ENCODE measurements at regions not wholly inside any gene's neighbourhood (a gene's known extent, or its start where the extent isn't known, plus 50 kb on each side); places are given as distances from the start of the nearest gene placed in this dataset.

DNA sequence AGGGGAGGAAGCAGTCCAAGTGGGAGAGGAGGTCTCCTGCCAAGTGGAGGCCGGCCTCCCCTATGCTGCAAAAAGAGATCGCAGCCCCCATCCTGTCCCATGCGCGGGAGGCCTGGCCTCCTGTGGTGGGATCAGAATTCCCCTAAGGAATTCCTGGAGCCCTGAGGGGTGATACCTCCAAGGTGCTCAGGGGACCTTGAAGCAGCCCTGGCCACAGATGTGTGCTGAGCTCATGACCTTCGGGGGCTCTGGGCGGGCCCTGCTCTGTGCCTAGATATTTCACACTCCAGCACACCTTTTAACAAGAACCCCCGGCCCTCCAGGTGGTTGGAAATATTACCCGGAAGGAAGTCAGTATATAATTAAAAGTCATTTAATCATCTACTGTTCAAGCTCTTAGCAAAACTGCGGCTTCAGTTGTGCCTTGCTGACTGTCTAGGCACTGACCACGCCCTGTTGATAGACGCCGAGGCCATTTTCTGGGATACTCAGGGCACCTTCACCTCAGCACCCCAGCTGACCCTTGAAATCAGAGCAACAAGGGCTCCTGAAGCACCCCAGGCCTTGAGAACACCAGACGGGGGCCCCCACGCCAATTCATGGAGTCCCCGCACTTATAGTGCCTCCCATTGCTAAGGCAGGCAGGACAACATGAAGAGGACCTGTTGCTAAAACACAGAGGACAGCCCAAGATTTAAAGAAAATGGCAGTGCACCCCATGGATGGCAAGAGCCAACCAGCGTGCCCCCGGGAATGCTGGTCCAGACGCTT is 119.1 kb downstream of the NDUFA10 start:
- WGBS, 2 donors = 85 to 96% methylated on average over 17 to 18 of the region's 18 CpGs
- TF ChIP-seq POLR2A (IDR thresholded peaks at IDR 0.05) = no peak
- no peak for TF ChIP-seq CTCF (IDR thresholded peaks at IDR 0.05)
- H3K4me1 ChIP-seq = peaks cover 2% of the 10 kb centered on the region

DNA sequence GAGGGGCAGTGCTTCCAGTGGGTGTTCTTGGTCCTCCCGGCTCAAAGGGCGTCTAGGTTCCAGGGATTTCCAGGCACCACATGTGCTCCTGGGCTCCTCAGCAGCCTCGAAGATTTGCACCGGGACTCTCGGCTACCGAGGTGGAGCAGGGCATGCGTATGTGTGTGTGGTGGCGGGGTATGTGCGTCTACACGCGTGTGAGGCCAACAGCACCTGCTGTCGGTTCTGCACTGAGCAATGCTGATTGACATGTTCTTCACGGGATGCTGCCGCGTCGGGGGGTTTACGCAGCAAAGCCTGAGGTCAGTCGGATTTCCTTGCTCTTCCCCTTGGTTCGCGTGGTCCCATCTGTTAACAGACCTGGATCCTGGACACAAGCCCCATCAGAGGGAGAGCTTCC is 119.8 kb downstream of the NDUFA10 start:
- Histone ChIP-seq H3K9me3 (no peaks in the 10 kb centered on the region), H3K4me1 (no peaks in the 10 kb centered on the region), H3K27ac (no peak overlapping the region), H3K4me3 (no peak overlapping the region), H3K36me3 (ENCODE audit: low read depth, missing control alignments) (no peaks in the 10 kb centered on the region), H3K27me3 (no peaks in the 10 kb centered on the region)
- DNase-seq = no peak
- WGBS, 2 donors = 64 to 97% methylated on average over 9 to 20 of the region's 20 CpGs
- intact Hi-C loops (cut with DNase I; ENCODE audit: low total_unique reads) = no loop called here
- no peak for TF ChIP-seq POLR2A (IDR thresholded peaks at IDR 0.05)

More for the DNA sequence above, 119.1 kb downstream of the NDUFA10 start:
- Histone ChIP-seq H3K4me3 (no peak overlapping the region), H3K27me3 (no peaks in the 10 kb centered on the region), H3K27ac (no peak overlapping the region), H3K9me3 (no peaks in the 10 kb centered on the region), H3K36me3 (ENCODE audit: low read depth, missing control alignments) (no peaks in the 10 kb centered on the region)
- intact Hi-C loops (cut with DNase I; ENCODE audit: low total_unique reads) = no loop called here
- DNase-seq = no peak

- WGBS, 2 donors = 92 to 100% methylated on average over 4 to 6 of the region's 6 CpGs
- Histone ChIP-seq H3K27me3 (no peaks in the 10 kb centered on the region), H3K36me3 (ENCODE audit: low read depth, missing control alignments) (no peaks in the 10 kb centered on the region), H3K4me1 (no peaks in the 10 kb centered on the region), H3K27ac (no peak overlapping the region), H3K9me3 (no peaks in the 10 kb centered on the region), H3K4me3 (no peak overlapping the region)
- TF ChIP-seq CTCF (IDR thresholded peaks at IDR 0.05) (no peak), POLR2A (IDR thresholded peaks at IDR 0.05) (no peak)
- no peak for DNase-seq
- intact Hi-C loops (cut with DNase I; ENCODE audit: low total_unique reads) = no loop called here
These were observed 120.6 kb downstream of the NDUFA10 start for GRCh38 chr2:239904496-239904895.

- TF ChIP-seq POLR2A (IDR thresholded peaks at IDR 0.05) (no peak), CTCF (IDR thresholded peaks at IDR 0.05) (no peak)
- Histone ChIP-seq H3K4me3 (no peak overlapping the region), H3K27me3 (no peaks in the 10 kb centered on the region), H3K36me3 (ENCODE audit: low read depth, missing control alignments) (no peaks in the 10 kb centered on the region), H3K4me1 (no peaks in the 10 kb centered on the region), H3K27ac (no peak overlapping the region), H3K9me3 (no peaks in the 10 kb centered on the region)
- DNase-seq = no peak
- intact Hi-C loops (cut with DNase I; ENCODE audit: low total_unique reads) = no loop called here
- WGBS, 2 donors = 91 to 92% methylated on average over 6 of the region's 6 CpGs
These were observed 121.3 kb downstream of the NDUFA10 start for GRCh38 chr2:239903803-239904202.

DNA sequence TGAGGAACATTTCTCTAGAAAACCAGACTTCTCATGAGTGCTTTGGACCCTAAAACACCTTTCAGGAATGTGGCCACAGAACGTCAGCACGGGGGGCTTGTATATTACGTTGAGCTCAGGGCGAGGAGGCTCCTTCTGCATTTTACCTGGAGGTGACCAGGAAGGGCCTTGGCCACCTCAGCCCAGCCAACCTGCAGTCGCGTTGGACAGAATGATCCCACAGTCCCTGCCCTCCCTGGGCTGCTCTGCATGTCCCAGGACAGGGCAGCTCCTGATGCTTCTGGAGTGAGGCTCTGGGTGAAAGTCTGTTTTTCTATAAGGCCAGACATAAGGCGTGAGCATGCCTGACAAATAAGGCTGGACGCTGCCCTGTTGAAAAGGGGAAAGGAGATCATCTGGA is 121.9 kb downstream of the NDUFA10 start:
- Histone ChIP-seq H3K9me3 (no peaks in the 10 kb centered on the region), H3K4me3 (no peak overlapping the region), H3K36me3 (ENCODE audit: low read depth, missing control alignments) (no peaks in the 10 kb centered on the region), H3K27ac (no peak overlapping the region), H3K27me3 (no peaks in the 10 kb centered on the region), H3K4me1 (no peaks in the 10 kb centered on the region)
- intact Hi-C loops (cut with DNase I; ENCODE audit: low total_unique reads) = no loop called here
- no peak for DNase-seq
- WGBS, 2 donors = 82 to 83% methylated on average over 4 to 8 of the region's 8 CpGs
- no peak for TF ChIP-seq POLR2A (IDR thresholded peaks at IDR 0.05)
- no peak for TF ChIP-seq CTCF (IDR thresholded peaks at IDR 0.05)

Data from testis (tissue), 2 donors.